ENCODE measurements at regions not wholly inside any gene's neighbourhood (a gene's known extent, or its start where the extent isn't known, plus 50 kb on each side); places are given as distances from the start of the nearest gene placed in this dataset.

DNA sequence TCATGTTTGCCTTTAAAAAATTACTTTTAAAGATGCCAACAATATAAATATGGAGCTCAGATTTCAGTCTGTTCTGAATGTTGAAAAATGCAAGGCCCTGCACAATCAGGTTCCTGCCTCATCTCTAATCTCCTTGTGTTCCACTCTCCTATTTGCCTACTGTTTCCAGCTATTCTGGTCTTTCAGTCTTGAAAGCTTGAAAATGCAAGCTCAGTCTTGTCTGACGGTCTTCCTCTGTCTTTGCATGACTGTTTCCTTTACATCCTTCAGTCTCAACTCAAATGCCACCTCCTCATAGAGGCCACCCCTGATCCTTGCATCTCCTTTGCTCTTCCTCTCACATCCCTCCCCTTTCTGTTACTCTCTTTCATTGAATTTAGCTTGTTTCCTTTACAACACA is 354.9 kb downstream of the KIF4B start:
- Histone ChIP-seq H3K4me3 (replicated peaks in 1 of 3; ENCODE audit: insufficient read depth in 1 of 3, low read depth in 1 of 3, low read length in 3 of 3) (no peak overlapping the region), H2AFZ (ENCODE audit: low read depth, low read length) (no peak overlapping the region), H3K27me3 (ENCODE audit: control insufficient read depth in 2 of 2, insufficient read depth in 2 of 2, low read length in 2 of 2) (no peaks in the 10 kb centered on the region), H3K79me2 (ENCODE audit: control insufficient read depth, insufficient read depth, low read length) (no peaks in the 10 kb centered on the region), H4K20me1 (replicated peaks; ENCODE audit: control insufficient read depth, extremely low read depth, insufficient read depth, low read length) (no peaks in the 10 kb centered on the region), H3K4me2 (ENCODE audit: insufficient read depth, low read length) (no peak overlapping the region), H3K9me1 (replicated peaks; ENCODE audit: control insufficient read depth, extremely low read depth, insufficient read depth, low read length) (no peaks in the 10 kb centered on the region), H3K27ac (ENCODE audit: insufficient read depth, low read depth, low read length) (no peak overlapping the region), H3K9me3 (replicated peaks; ENCODE audit: control insufficient read depth, insufficient read depth, low read length) (no peaks in the 10 kb centered on the region), H3K36me3 (ENCODE audit: control insufficient read depth in 2 of 2, extremely low read depth in 1 of 2, insufficient read depth in 2 of 2, low read length in 2 of 2) (no peaks in the 10 kb centered on the region), H3K4me1 (ENCODE audit: control insufficient read depth, extremely low read depth, insufficient read depth, low read length) (no peaks in the 10 kb centered on the region), H3K9ac (replicated peaks; ENCODE audit: extremely low read depth, insufficient read depth, low read length) (no peak overlapping the region)
- TF ChIP-seq, protein P1, sequence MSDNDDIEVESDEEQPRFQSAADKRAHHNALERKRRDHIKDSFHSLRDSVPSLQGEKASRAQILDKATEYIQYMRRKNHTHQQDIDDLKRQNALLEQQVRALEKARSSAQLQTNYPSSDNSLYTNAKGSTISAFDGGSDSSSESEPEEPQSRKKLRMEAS (IDR thresholded peaks at IDR 0.05; ENCODE audit: insufficient read depth, insufficient read length): no peak
- TF ChIP-seq, protein P2, sequence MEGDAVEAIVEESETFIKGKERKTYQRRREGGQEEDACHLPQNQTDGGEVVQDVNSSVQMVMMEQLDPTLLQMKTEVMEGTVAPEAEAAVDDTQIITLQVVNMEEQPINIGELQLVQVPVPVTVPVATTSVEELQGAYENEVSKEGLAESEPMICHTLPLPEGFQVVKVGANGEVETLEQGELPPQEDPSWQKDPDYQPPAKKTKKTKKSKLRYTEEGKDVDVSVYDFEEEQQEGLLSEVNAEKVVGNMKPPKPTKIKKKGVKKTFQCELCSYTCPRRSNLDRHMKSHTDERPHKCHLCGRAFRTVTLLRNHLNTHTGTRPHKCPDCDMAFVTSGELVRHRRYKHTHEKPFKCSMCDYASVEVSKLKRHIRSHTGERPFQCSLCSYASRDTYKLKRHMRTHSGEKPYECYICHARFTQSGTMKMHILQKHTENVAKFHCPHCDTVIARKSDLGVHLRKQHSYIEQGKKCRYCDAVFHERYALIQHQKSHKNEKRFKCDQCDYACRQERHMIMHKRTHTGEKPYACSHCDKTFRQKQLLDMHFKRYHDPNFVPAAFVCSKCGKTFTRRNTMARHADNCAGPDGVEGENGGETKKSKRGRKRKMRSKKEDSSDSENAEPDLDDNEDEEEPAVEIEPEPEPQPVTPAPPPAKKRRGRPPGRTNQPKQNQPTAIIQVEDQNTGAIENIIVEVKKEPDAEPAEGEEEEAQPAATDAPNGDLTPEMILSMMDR (IDR thresholded peaks at IDR 0.05; ENCODE audit: extremely low read depth in 1 of 2, insufficient read depth in 1 of 2, low read depth in 1 of 2, low read length in 2 of 2): no peak
- TF ChIP-seq GATA2 (IDR thresholded peaks at IDR 0.05; ENCODE audit: insufficient read depth, insufficient read length, low read depth, low read length) (no peak), EZH2 (IDR thresholded peaks at IDR 0.05; ENCODE audit: borderline replicate concordance, low read depth, low read length, severe bottlenecking) (no peak), POLR2A (IDR thresholded peaks at IDR 0.05; ENCODE audit: low read depth, low read length) (no peak), JUN (IDR thresholded peaks at IDR 0.05; ENCODE audit: borderline replicate concordance, insufficient read depth, insufficient read length, low read depth) (no peak), FOS (IDR thresholded peaks at IDR 0.05; ENCODE audit: borderline replicate concordance, insufficient read depth, low read length) (no peak), POLR2AphosphoS5 (IDR thresholded peaks at IDR 0.05; ENCODE audit: insufficient read depth, low read depth, low read length) (no peak), MYC (IDR thresholded peaks at IDR 0.05; ENCODE audit: low read depth, low read length) (no peak)
- ChIA-PET POLR2A (no interaction called here), CTCF (no interaction called here)
- DNase-seq (ENCODE audit: low read depth, low spot score) (no peak), FAIRE-seq (no peak)
- dilution Hi-C loops (cut with MboI; ENCODE audit: extremely low pct_ligation_motif_present, low sequenced_read_pairs) (no loop called here), intact Hi-C loops (cut with micrococcal nuclease) (no loop called here)
- no TSS peak for BruUV-seq (replicated peaks)

Measured in endothelial cell of umbilical vein (primary cell).